ENCODE measurements at regions not wholly inside any gene's neighbourhood (a gene's known extent, or its start where the extent isn't known, plus 50 kb on each side); places are given as distances from the start of the nearest gene placed in this dataset.

DNA sequence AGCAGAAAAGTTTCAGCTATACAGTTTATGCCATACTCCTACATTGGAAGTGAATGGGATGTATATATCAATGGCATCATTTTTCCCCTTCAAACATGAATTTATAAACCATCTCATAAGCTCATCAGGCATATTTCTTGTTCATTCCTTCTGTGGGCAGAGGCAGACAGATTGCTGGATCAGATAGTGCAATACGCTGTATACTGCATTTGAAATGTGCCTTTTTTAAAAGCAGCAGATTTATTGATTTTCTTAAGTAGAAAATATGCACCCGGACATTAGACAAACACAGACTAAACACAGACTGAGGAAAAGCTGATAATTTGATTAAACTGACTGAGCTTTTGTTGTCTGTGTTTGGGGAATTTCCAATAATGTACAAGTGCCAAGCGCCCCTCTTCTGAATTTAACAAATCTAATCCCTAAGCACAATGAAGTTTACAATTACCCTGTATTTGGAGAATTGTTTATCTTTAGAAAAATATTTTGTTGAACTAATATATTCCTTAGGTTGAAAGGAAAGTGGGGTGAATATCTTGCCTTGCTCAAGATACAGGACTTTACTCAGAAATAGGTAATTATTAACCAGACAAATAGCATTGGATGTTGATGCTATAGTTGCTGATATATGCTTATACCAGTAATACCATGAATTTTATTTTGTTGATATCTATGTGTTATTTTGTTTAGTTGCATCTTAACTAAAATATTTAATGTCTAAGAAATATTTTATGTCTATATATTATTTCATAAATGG lies 566.6 kb upstream of the MEF2C start:
- Histone ChIP-seq H3K4me1 (ENCODE audit: control insufficient read depth in 1 of 2, insufficient read depth in 2 of 2, low read length in 2 of 2) (no peaks in the 10 kb centered on the region), H3K27ac (ENCODE audit: low read length) (no peak overlapping the region), H3K9me3 (ENCODE audit: control insufficient read depth in 1 of 2, low read length in 2 of 2) (no peaks in the 10 kb centered on the region)

DNA sequence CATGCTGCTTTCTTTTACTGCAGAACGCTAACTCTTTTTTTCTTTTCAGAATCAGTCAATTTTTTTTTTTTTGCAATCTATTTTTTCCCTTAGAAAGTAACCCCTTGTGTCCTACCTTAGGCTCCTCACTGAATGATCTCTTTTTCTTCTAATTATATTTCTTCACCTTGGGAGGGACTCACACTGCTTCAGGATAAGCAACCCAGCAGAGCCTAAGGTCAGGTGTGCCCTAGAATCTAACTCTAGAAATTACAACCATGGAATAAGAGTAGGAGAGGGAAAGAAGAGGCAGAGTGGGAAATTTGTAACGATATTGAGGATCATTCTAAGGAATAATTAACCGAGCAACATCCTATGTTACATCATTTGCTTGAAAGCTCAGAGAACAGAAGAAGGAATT lies 564.0 kb upstream of the MEF2C start:
- Histone ChIP-seq H3K27ac (ENCODE audit: low read length) (no peak overlapping the region), H3K27me3 (ENCODE audit: low read depth, low read length) (no peaks in the 10 kb centered on the region), H3K4me1 (ENCODE audit: control insufficient read depth in 1 of 2, insufficient read depth in 2 of 2, low read length in 2 of 2) (no peaks in the 10 kb centered on the region), H3K4me3 (ENCODE audit: low read depth in 1 of 2, low read length in 2 of 2) (no peak overlapping the region), H3K36me3 (ENCODE audit: control insufficient read depth in 1 of 2, insufficient read depth in 2 of 2, low read length in 2 of 2) (no peaks in the 10 kb centered on the region), H3K9me3 (ENCODE audit: control insufficient read depth in 1 of 2, low read length in 2 of 2) (no peaks in the 10 kb centered on the region)

More for the DNA sequence above, 566.6 kb upstream of the MEF2C start:
- Histone ChIP-seq H3K4me3 (ENCODE audit: low read depth in 1 of 2, low read length in 2 of 2) (no peak overlapping the region), H3K27me3 (ENCODE audit: low read depth, low read length) (no peaks in the 10 kb centered on the region), H3K36me3 (ENCODE audit: control insufficient read depth in 1 of 2, insufficient read depth in 2 of 2, low read length in 2 of 2) (no peaks in the 10 kb centered on the region)

DNA sequence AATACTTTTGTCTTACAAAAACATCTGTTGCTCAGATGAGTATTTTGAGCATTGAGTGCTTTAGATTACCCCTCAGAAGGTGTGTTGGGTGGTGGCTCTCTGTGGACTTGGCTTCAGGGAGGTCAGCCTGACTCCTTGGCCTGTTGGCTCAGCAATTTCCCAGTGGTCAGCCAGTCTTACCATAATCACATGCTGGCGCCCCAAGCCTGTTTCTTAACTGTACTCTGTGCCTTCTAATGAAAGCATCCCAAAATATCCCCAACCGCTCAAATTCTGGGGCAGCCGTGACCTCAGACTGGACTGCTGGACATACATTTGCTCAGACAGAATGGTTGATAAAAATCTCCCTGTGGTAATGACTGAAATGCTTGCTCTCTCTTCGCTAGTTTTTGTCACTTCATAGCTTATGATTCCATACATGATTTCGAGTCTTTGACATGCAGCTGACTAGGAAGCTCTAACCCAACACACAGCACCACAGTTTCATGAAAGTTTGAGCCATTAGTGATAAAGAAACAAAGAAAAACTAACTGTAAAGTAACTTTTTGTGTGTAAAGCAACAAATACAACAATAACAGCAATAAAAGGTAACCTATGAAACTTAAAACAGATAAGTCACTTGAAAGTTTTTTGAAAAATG lies 562.2 kb upstream of the MEF2C start:
- no peaks in the 10 kb centered on the region for H3K9me3 ChIP-seq (ENCODE audit: control insufficient read depth in 1 of 2, low read length in 2 of 2)
- no peaks in the 10 kb centered on the region for H3K36me3 ChIP-seq (ENCODE audit: control insufficient read depth in 1 of 2, insufficient read depth in 2 of 2, low read length in 2 of 2)
- H3K27ac ChIP-seq (ENCODE audit: low read length) = no peak overlapping the region
- H3K4me1 ChIP-seq (ENCODE audit: control insufficient read depth in 1 of 2, insufficient read depth in 2 of 2, low read length in 2 of 2) = no peaks in the 10 kb centered on the region
- no peaks in the 10 kb centered on the region for H3K27me3 ChIP-seq (ENCODE audit: low read depth, low read length)
- H3K4me3 ChIP-seq (ENCODE audit: low read depth in 1 of 2, low read length in 2 of 2) = no peak overlapping the region

DNA sequence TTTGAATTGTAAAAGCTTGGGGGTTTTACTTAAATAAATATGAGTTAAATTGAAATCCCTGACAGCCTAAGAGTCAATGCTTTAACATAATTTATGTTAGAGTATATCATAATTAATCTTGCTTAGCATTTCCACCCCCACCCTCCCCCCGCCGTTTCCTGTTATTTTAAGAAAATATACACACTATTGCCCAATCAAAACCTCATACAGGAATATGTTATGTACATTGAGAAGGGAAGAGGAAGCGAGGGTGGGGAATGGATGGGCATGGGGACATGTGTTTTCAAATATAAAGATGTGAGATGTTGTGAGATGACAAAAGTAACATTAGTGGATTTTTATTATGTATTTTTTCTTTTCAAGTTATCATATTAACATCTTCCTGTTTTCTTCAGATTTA lies 561.1 kb upstream of the MEF2C start:
- no peak overlapping the region for H3K4me3 ChIP-seq (ENCODE audit: low read depth in 1 of 2, low read length in 2 of 2)
- no peaks in the 10 kb centered on the region for H3K4me1 ChIP-seq (ENCODE audit: control insufficient read depth in 1 of 2, insufficient read depth in 2 of 2, low read length in 2 of 2)
- H3K36me3 ChIP-seq (ENCODE audit: control insufficient read depth in 1 of 2, insufficient read depth in 2 of 2, low read length in 2 of 2) = no peaks in the 10 kb centered on the region
- no peaks in the 10 kb centered on the region for H3K27me3 ChIP-seq (ENCODE audit: low read depth, low read length)
- H3K27ac ChIP-seq (ENCODE audit: low read length) = no peak overlapping the region
- H3K9me3 ChIP-seq (ENCODE audit: control insufficient read depth in 1 of 2, low read length in 2 of 2) = no peaks in the 10 kb centered on the region

DNA sequence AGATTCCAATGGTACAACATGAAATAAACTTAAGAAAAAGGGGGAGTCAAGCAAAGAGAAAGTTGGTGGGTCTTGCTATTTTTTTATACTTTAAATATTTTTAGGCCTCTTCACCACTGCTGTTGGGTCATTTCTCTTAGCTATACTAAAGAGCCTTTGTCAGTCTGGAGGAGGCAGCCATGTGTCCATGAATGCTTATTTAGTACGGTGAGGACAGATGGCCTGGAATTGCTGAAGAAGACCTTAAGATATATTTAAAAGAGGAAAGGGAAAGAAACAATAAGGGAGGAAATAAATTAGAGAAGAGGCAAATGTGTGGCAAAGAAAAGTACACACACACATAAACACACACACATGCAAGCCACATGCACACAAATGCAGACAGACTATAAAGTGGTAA lies 560.5 kb upstream of the MEF2C start:
- Histone ChIP-seq H3K27ac (ENCODE audit: low read length) (no peak overlapping the region), H3K9me3 (ENCODE audit: control insufficient read depth in 1 of 2, low read length in 2 of 2) (no peaks in the 10 kb centered on the region), H3K4me3 (ENCODE audit: low read depth in 1 of 2, low read length in 2 of 2) (no peak overlapping the region), H3K36me3 (ENCODE audit: control insufficient read depth in 1 of 2, insufficient read depth in 2 of 2, low read length in 2 of 2) (no peaks in the 10 kb centered on the region), H3K27me3 (ENCODE audit: low read depth, low read length) (no peaks in the 10 kb centered on the region), H3K4me1 (ENCODE audit: control insufficient read depth in 1 of 2, insufficient read depth in 2 of 2, low read length in 2 of 2) (no peaks in the 10 kb centered on the region)

DNA sequence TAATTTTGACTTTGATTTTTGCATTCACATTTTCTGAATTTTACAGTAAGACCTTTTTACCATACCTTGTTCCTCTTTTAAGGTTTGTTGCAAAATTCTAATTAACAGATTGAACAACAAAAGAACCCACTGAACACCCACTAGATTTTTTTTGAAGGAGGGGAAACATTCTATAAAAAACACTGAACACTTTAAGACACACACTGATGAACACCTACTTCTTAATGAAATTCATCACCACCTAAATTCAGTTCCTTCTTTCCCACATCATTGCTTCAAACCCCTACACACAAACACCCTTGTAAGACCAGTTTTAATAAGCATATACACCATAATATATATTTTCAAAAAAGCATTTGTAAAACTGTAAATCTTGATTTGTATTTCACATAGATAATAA lies 559.0 kb upstream of the MEF2C start:
- H3K27me3 ChIP-seq (ENCODE audit: low read depth, low read length) = no peaks in the 10 kb centered on the region
- no peak overlapping the region for H3K27ac ChIP-seq (ENCODE audit: low read length)
- H3K4me1 ChIP-seq (ENCODE audit: control insufficient read depth in 1 of 2, insufficient read depth in 2 of 2, low read length in 2 of 2) = no peaks in the 10 kb centered on the region
- H3K4me3 ChIP-seq (ENCODE audit: low read depth in 1 of 2, low read length in 2 of 2) = no peak overlapping the region
- H3K9me3 ChIP-seq (ENCODE audit: control insufficient read depth in 1 of 2, low read length in 2 of 2) = no peaks in the 10 kb centered on the region
- no peaks in the 10 kb centered on the region for H3K36me3 ChIP-seq (ENCODE audit: control insufficient read depth in 1 of 2, insufficient read depth in 2 of 2, low read length in 2 of 2)

DNA sequence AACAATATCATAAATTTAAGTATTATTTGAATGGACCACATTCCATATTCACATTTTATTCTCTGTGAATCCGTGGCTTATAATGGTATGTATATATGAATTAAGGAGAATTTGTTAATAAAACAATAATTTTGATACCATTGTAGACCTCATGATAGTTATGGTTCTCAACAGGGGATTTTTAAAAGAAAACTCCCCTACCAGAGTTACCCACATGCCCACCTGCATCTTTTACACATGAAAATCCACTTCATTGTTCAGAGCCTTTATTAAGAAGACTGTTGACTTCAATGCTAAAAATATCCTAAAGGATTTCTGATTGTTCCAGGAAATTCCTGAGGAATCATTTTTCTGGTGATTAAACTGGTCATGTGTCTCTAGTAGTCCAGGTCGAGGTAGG lies 557.7 kb upstream of the MEF2C start:
- no peaks in the 10 kb centered on the region for H3K27me3 ChIP-seq (ENCODE audit: low read depth, low read length)
- H3K36me3 ChIP-seq (ENCODE audit: control insufficient read depth in 1 of 2, insufficient read depth in 2 of 2, low read length in 2 of 2) = no peaks in the 10 kb centered on the region
- H3K4me1 ChIP-seq (ENCODE audit: control insufficient read depth in 1 of 2, insufficient read depth in 2 of 2, low read length in 2 of 2) = no peaks in the 10 kb centered on the region
- H3K9me3 ChIP-seq (ENCODE audit: control insufficient read depth in 1 of 2, low read length in 2 of 2) = no peaks in the 10 kb centered on the region
- H3K4me3 ChIP-seq (ENCODE audit: low read depth in 1 of 2, low read length in 2 of 2) = no peak overlapping the region
- H3K27ac ChIP-seq (ENCODE audit: low read length) = no peak overlapping the region

DNA sequence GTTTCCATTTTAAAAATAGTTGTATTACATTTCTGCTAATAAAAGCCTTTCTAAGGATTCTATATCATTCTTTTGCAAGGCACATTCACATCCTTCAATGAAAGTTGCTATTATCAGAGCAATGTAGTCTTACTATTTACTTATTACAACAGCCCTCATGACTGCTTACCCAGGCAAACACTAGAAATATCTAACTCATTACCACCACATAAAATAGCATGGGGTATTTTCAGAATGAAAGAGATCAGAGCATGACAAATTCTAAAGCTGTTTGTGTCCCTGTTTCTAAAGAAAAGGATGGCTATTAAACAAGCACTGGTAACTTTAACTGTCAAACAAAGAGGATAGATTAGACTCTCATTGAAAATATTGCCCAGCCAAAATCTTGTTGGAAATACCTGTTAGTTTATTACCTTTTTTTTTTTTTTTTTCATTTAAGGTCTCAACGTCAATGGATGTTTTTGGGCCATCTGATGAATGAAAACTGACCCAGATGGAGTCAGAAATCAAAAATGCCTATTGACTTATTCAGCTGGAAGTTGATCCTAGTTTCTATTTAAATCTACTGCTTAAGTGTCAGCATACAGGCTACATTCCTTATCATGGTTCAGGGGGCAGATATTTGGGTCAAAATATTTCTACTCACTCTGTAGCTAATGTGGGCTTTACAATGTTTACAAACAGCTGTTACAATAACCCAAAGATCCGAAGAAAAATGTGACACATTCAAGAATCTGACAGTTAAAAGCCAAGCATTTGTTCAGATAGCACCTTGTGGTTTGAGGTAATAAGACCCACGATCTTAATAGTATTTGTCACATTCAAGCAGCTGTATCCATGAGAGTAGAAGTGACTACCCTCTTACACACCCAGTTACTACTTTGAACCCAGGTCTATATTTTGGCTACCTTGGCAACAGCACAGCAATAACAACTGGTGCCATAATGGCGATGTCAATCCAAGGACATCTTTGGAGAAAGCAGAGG lies 554.8 kb upstream of the MEF2C start:
- Histone ChIP-seq H3K4me1 (ENCODE audit: control insufficient read depth in 1 of 2, insufficient read depth in 2 of 2, low read length in 2 of 2) (no peaks in the 10 kb centered on the region), H3K27ac (ENCODE audit: low read length) (no peak overlapping the region), H3K9me3 (ENCODE audit: control insufficient read depth in 1 of 2, low read length in 2 of 2) (no peaks in the 10 kb centered on the region), H3K27me3 (ENCODE audit: low read depth, low read length) (no peaks in the 10 kb centered on the region), H3K4me3 (ENCODE audit: low read depth in 1 of 2, low read length in 2 of 2) (no peak overlapping the region), H3K36me3 (ENCODE audit: control insufficient read depth in 1 of 2, insufficient read depth in 2 of 2, low read length in 2 of 2) (no peaks in the 10 kb centered on the region)

DNA sequence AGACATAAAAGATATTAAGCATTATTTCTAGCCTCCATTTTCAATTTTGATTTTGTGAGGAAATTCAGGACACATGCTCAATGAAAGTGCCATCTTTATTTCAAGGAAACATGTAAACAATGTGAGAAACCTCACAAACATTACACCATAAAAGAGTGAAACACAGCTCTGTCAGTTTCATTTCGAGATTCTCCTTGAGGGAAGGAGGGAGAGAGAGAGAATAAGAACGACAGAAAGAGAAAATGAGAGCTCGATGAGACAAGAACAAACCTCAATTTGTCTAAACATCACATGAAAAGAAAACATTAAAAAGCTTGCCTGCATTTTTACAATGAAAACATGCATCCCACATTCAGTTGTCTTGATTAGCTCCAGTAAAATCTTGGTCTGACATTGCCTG lies 553.5 kb upstream of the MEF2C start:
- Histone ChIP-seq H3K27ac (ENCODE audit: low read length) (no peak overlapping the region), H3K9me3 (ENCODE audit: control insufficient read depth in 1 of 2, low read length in 2 of 2) (no peaks in the 10 kb centered on the region), H3K4me3 (ENCODE audit: low read depth in 1 of 2, low read length in 2 of 2) (no peak overlapping the region), H3K4me1 (ENCODE audit: control insufficient read depth in 1 of 2, insufficient read depth in 2 of 2, low read length in 2 of 2) (no peaks in the 10 kb centered on the region), H3K36me3 (ENCODE audit: control insufficient read depth in 1 of 2, insufficient read depth in 2 of 2, low read length in 2 of 2) (no peaks in the 10 kb centered on the region), H3K27me3 (ENCODE audit: low read depth, low read length) (no peaks in the 10 kb centered on the region)

DNA sequence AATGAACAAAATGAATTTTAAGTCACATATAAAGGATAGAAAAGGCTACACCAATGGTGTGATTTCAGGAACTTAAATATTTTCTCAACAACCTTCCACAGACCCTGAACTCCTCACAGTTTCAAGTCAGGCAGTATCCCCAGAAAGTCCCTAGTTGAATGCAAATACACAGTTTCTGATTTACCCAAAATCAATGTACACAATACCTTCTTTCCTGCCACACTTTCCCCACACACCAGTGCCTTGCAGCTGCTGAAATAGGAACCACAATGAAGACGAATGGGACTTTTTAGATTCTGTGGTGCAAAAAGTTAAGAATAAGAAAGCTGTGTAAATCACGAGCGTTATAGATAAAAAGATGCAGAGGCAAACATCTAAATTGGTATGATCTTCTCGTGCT lies 552.4 kb upstream of the MEF2C start:
- H3K4me1 ChIP-seq (ENCODE audit: control insufficient read depth in 1 of 2, insufficient read depth in 2 of 2, low read length in 2 of 2) = no peaks in the 10 kb centered on the region
- H3K9me3 ChIP-seq (ENCODE audit: control insufficient read depth in 1 of 2, low read length in 2 of 2) = no peaks in the 10 kb centered on the region
- H3K27me3 ChIP-seq (ENCODE audit: low read depth, low read length) = no peaks in the 10 kb centered on the region
- H3K36me3 ChIP-seq (ENCODE audit: control insufficient read depth in 1 of 2, insufficient read depth in 2 of 2, low read length in 2 of 2) = no peaks in the 10 kb centered on the region
- H3K27ac ChIP-seq (ENCODE audit: low read length) = no peak overlapping the region
- H3K4me3 ChIP-seq (ENCODE audit: low read depth in 1 of 2, low read length in 2 of 2) = no peak overlapping the region

DNA sequence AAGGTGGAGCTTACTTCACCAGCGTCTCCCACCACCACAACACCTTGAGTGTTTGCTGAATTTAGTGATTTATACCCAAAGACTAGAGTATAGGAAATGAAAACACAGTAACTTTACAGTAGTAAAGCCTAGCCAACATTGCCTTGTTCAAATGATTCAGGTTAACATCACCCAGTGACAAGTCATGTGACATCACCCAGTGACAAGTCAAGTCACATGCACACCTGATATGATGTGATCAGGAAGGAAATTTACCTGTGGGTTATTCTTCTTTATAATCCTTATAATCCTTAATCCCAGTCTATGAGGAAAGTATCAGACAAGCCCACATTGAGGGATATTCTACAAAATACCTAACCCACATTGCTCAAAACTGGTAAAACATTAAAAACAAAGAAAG lies 545.6 kb upstream of the MEF2C start:
- no peak overlapping the region for H3K27ac ChIP-seq (ENCODE audit: low read length)
- no peaks in the 10 kb centered on the region for H3K36me3 ChIP-seq (ENCODE audit: control insufficient read depth in 1 of 2, insufficient read depth in 2 of 2, low read length in 2 of 2)
- H3K9me3 ChIP-seq (ENCODE audit: control insufficient read depth in 1 of 2, low read length in 2 of 2) = no peaks in the 10 kb centered on the region
- H3K4me1 ChIP-seq (ENCODE audit: control insufficient read depth in 1 of 2, insufficient read depth in 2 of 2, low read length in 2 of 2) = no peaks in the 10 kb centered on the region
- H3K27me3 ChIP-seq (ENCODE audit: low read depth, low read length) = no peaks in the 10 kb centered on the region
- no peak overlapping the region for H3K4me3 ChIP-seq (ENCODE audit: low read depth in 1 of 2, low read length in 2 of 2)

Measured in muscle layer of duodenum (tissue), 2 donors.